ENCODE measurements at regions not wholly inside any gene's neighbourhood (a gene's known extent, or its start where the extent isn't known, plus 50 kb on each side); places are given as distances from the start of the nearest gene placed in this dataset.
"Not testable (repeated sequence)": the region's sequence is repeated elsewhere in the genome, so short reads cannot be mapped to it uniquely, and the experiment has no call there.

GRCh38 chr4:75169427-75169826, 236.5 kb downstream of the PARM1 start:
- intact Hi-C loops (cut with micrococcal nuclease) = no loop called here
- H3K9me3 ChIP-seq (ENCODE audit: control insufficient read depth in 2 of 3, low read length in 3 of 3) = no peaks in the 10 kb centered on the region
- Mint-ChIP-seq H3K4me3 (no peak overlapping the region), H3K4me1 (no peaks in the 10 kb centered on the region), H3K27ac (no peak overlapping the region), H3K9me3 (peaks cover 0 to 26% (median 10%) of the 10 kb centered on the region in 11 donors), H3K36me3 (no peaks in the 10 kb centered on the region), H3K27me3 (peaks cover 0 to 4% (median 0%) of the 10 kb centered on the region in 5 donors)
- H3K4me1 ChIP-seq (ENCODE audit: control insufficient read depth in 2 of 2, insufficient read depth in 2 of 2, low read length in 2 of 2) = no peaks in the 10 kb centered on the region
- ChIA-PET CTCF (no interaction called here), POLR2A (no interaction called here)
- no peak for DNase-seq
- H3K27ac ChIP-seq (ENCODE audit: low read depth, low read length) = no peak overlapping the region
- no peaks in the 10 kb centered on the region for H3K27me3 ChIP-seq (ENCODE audit: control insufficient read depth in 2 of 2, insufficient read depth in 2 of 2, low read length in 2 of 2)
- H3K4me3 ChIP-seq (ENCODE audit: low read length) = no peak overlapping the region
- no peaks in the 10 kb centered on the region for H3K36me3 ChIP-seq (ENCODE audit: control insufficient read depth in 2 of 3, insufficient read depth in 3 of 3, low read length in 3 of 3)
- ATAC-seq = no peak

GRCh38 chr4:75169020-75169419, 236.1 kb downstream of the PARM1 start:
- no peaks in the 10 kb centered on the region for H3K36me3 Mint-ChIP-seq
- intact Hi-C loops (cut with micrococcal nuclease) = no loop called here
- ATAC-seq = no peak
- no peaks in the 10 kb centered on the region for H3K4me1 Mint-ChIP-seq
- no peak overlapping the region for H3K27ac ChIP-seq (ENCODE audit: low read depth, low read length)
- H3K36me3 ChIP-seq (ENCODE audit: control insufficient read depth in 2 of 3, insufficient read depth in 3 of 3, low read length in 3 of 3) = no peaks in the 10 kb centered on the region
- no peak overlapping the region for H3K27ac Mint-ChIP-seq
- no peak for DNase-seq
- H3K4me1 ChIP-seq (ENCODE audit: control insufficient read depth in 2 of 2, insufficient read depth in 2 of 2, low read length in 2 of 2) = no peaks in the 10 kb centered on the region
- H3K4me3 Mint-ChIP-seq = no peak overlapping the region
- no peaks in the 10 kb centered on the region for H3K27me3 ChIP-seq (ENCODE audit: control insufficient read depth in 2 of 2, insufficient read depth in 2 of 2, low read length in 2 of 2)
- H3K4me3 ChIP-seq (ENCODE audit: low read length) = no peak overlapping the region
- no peaks in the 10 kb centered on the region for H3K9me3 ChIP-seq (ENCODE audit: control insufficient read depth in 2 of 3, low read length in 3 of 3)
- ChIA-PET CTCF (no interaction called here), POLR2A (no interaction called here)
- peaks cover 0 to 26% (median 10%) of the 10 kb centered on the region in 11 donors for H3K9me3 Mint-ChIP-seq
- peaks cover 0 to 4% (median 0%) of the 10 kb centered on the region in 5 donors for H3K27me3 Mint-ChIP-seq

- POLR2A ChIA-PET = no interaction called here
These were observed 235.6 kb downstream of the PARM1 start for GRCh38 chr4:75168548-75168947.

DNA sequence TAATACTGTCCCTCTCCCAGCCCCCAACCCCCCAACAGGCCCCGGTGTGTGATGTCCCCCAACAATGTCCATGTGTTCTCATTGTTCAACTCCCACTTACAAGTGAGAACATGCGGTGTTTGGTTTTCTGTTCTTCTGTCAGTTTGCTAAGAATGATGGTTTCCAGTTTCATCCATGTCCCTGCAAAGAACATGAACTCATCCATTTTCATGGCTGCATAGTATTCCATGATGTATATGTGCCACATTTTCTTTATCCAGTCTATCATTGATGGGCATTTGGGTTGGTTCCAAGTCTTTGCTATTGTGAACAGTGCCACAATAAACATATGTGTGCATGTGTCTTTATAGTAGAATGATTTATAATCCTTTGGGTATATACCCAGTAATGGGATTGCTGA, 232.2 kb downstream of the PARM1 start:
- peaks cover 0 to 26% (median 10%) of the 10 kb centered on the region in 11 donors for H3K9me3 Mint-ChIP-seq
- H3K4me3 ChIP-seq (ENCODE audit: low read length); H3K27ac Mint-ChIP-seq; H3K4me1 Mint-ChIP-seq; H3K36me3 Mint-ChIP-seq; H3K4me3 Mint-ChIP-seq; H3K27me3 Mint-ChIP-seq; H3K9me3 ChIP-seq (ENCODE audit: control insufficient read depth in 2 of 3, low read length in 3 of 3); H3K36me3 ChIP-seq (ENCODE audit: control insufficient read depth in 2 of 3, insufficient read depth in 3 of 3, low read length in 3 of 3); intact Hi-C loops (cut with micrococcal nuclease); DNase-seq; H3K4me1 ChIP-seq (ENCODE audit: control insufficient read depth in 2 of 2, insufficient read depth in 2 of 2, low read length in 2 of 2); POLR2A ChIA-PET; ATAC-seq; H3K27ac ChIP-seq (ENCODE audit: low read depth, low read length); H3K27me3 ChIP-seq (ENCODE audit: control insufficient read depth in 2 of 2, insufficient read depth in 2 of 2, low read length in 2 of 2); CTCF ChIA-PET: not testable (repeated sequence)

More at GRCh38 chr4:75168548-75168947, 235.6 kb downstream of the PARM1 start:
- Mint-ChIP-seq H3K9me3 (peaks cover 0 to 26% (median 10%) of the 10 kb centered on the region in 11 donors), H3K27ac (no peak overlapping the region), H3K27me3 (peaks cover 0 to 4% (median 0%) of the 10 kb centered on the region in 5 donors), H3K36me3 (no peaks in the 10 kb centered on the region), H3K4me3 (no peak overlapping the region), H3K4me1 (no peaks in the 10 kb centered on the region)
- Histone ChIP-seq H3K4me1 (ENCODE audit: control insufficient read depth in 2 of 2, insufficient read depth in 2 of 2, low read length in 2 of 2) (no peaks in the 10 kb centered on the region), H3K27me3 (ENCODE audit: control insufficient read depth in 2 of 2, insufficient read depth in 2 of 2, low read length in 2 of 2) (no peaks in the 10 kb centered on the region), H3K4me3 (ENCODE audit: low read length) (no peak overlapping the region), H3K27ac (ENCODE audit: low read depth, low read length) (no peak overlapping the region), H3K36me3 (ENCODE audit: control insufficient read depth in 2 of 3, insufficient read depth in 3 of 3, low read length in 3 of 3) (no peaks in the 10 kb centered on the region), H3K9me3 (ENCODE audit: control insufficient read depth in 2 of 3, low read length in 3 of 3) (no peaks in the 10 kb centered on the region)
- no peak for DNase-seq
- CTCF ChIA-PET = no interaction called here
- no peak for ATAC-seq
- intact Hi-C loops (cut with micrococcal nuclease) = no loop called here

- Mint-ChIP-seq H3K27me3 (no peaks in the 10 kb centered on the region), H3K36me3 (peaks cover 0 to 9% (median 0%) of the 10 kb centered on the region in 5 donors), H3K4me1 (peaks cover 0 to 2% (median 0%) of the 10 kb centered on the region in 7 donors), H3K4me3 (no peak overlapping the region), H3K27ac (no peak overlapping the region), H3K9me3 (peaks cover 2 to 39% (median 13%) of the 10 kb centered on the region in 11 donors)
- intact Hi-C loops (cut with micrococcal nuclease) = no loop called here
- DNase-seq = no peak
- Histone ChIP-seq H3K9me3 (ENCODE audit: control insufficient read depth in 2 of 3, low read length in 3 of 3) (peaks cover 0 to 9% (median 5%) of the 10 kb centered on the region in 3 experiments), H3K36me3 (ENCODE audit: control insufficient read depth in 2 of 3, insufficient read depth in 3 of 3, low read length in 3 of 3) (no peaks in the 10 kb centered on the region), H3K27ac (ENCODE audit: low read depth, low read length) (no peak overlapping the region), H3K27me3 (ENCODE audit: control insufficient read depth in 2 of 2, insufficient read depth in 2 of 2, low read length in 2 of 2) (no peaks in the 10 kb centered on the region), H3K4me3 (ENCODE audit: low read length) (no peak overlapping the region), H3K4me1 (ENCODE audit: control insufficient read depth in 2 of 2, insufficient read depth in 2 of 2, low read length in 2 of 2) (no peaks in the 10 kb centered on the region)
- ATAC-seq = no peak
- CTCF ChIA-PET = interaction anchor here (0.7 kb wide), 1 partner anchor 15 kb away, joined by 8 read pairs; no protein-coding TSS in a partner anchor
- POLR2A ChIA-PET = no interaction called here
These were observed 225.5 kb downstream of the PARM1 start for GRCh38 chr4:75158451-75158850.

DNA sequence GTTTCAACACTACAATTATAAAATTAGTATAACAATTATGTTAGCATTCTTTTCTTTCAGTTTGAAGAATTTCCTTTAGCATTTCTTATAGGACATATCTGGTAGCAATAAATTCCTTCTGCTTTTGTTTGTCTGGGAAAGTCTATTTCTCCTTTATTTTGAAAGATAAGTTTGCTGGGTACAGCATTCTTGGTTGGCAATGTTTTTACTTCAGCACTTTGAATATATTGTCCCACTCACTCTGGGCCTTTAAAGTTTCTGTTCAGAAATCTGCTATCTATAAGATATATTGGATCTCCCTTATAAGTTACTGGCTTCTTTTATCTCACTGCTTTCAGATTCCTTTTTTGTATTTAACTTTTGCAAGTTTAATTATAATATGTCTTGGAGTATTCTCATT, 222.1 kb downstream of the PARM1 start:
- ChIA-PET POLR2A (no interaction called here), CTCF (no interaction called here)
- no peaks in the 10 kb centered on the region for H3K27me3 Mint-ChIP-seq
- H3K4me3 ChIP-seq (ENCODE audit: low read length) = no peak overlapping the region
- H3K27ac Mint-ChIP-seq = no peak overlapping the region
- no peaks in the 10 kb centered on the region for H3K36me3 ChIP-seq (ENCODE audit: control insufficient read depth in 2 of 3, insufficient read depth in 3 of 3, low read length in 3 of 3)
- no peaks in the 10 kb centered on the region for H3K4me1 ChIP-seq (ENCODE audit: control insufficient read depth in 2 of 2, insufficient read depth in 2 of 2, low read length in 2 of 2)
- ATAC-seq (no peak), DNase-seq (no peak)
- no peaks in the 10 kb centered on the region for H3K4me1 Mint-ChIP-seq
- H3K9me3 ChIP-seq (ENCODE audit: control insufficient read depth in 2 of 3, low read length in 3 of 3) = peaks cover 0 to 9% (median 5%) of the 10 kb centered on the region in 3 experiments
- H3K27me3 ChIP-seq (ENCODE audit: control insufficient read depth in 2 of 2, insufficient read depth in 2 of 2, low read length in 2 of 2) = no peaks in the 10 kb centered on the region
- H3K9me3 Mint-ChIP-seq = peaks cover 2 to 43% (median 13%) of the 10 kb centered on the region in 11 donors
- H3K27ac ChIP-seq (ENCODE audit: low read depth, low read length) = no peak overlapping the region
- no peak overlapping the region for H3K4me3 Mint-ChIP-seq
- intact Hi-C loops (cut with micrococcal nuclease) = no loop called here
- H3K36me3 Mint-ChIP-seq = peaks cover 0 to 9% (median 0%) of the 10 kb centered on the region in 5 donors

DNA sequence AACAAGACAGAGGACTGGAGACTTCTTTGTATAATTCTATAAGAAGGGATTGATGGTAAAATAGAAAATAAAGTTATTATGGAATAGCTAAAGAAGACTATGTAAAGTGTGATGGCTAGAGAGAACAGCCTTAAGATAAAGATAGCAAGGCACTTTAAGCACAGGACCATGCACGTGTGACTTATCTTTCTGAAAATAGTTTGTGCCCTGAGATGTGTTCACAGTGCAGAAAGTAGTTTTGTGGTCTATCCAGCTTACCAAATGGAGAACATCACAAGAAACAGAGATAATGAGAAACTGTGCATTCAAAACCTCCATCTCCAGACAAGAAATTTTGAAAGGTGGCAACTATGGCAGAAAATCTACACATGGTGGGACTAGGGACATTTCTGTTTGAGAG, 213.3 kb downstream of the PARM1 start:
- H3K4me1 ChIP-seq (ENCODE audit: control insufficient read depth in 2 of 2, insufficient read depth in 2 of 2, low read length in 2 of 2) = no peaks in the 10 kb centered on the region
- H3K27ac Mint-ChIP-seq = no peak overlapping the region
- CTCF ChIA-PET = no interaction called here
- intact Hi-C loops (cut with micrococcal nuclease) = no loop called here
- no peak overlapping the region for H3K4me3 Mint-ChIP-seq
- H3K4me1 Mint-ChIP-seq = no peaks in the 10 kb centered on the region
- H3K27me3 Mint-ChIP-seq = no peaks in the 10 kb centered on the region
- H3K9me3 Mint-ChIP-seq = peaks cover 0 to 17% (median 4%) of the 10 kb centered on the region in 11 donors
- no peaks in the 10 kb centered on the region for H3K36me3 ChIP-seq (ENCODE audit: control insufficient read depth in 2 of 3, insufficient read depth in 3 of 3, low read length in 3 of 3)
- no peaks in the 10 kb centered on the region for H3K36me3 Mint-ChIP-seq
- H3K9me3 ChIP-seq (ENCODE audit: control insufficient read depth in 2 of 3, low read length in 3 of 3) = no peaks in the 10 kb centered on the region
- POLR2A ChIA-PET = no interaction called here
- no peak overlapping the region for H3K4me3 ChIP-seq (ENCODE audit: low read length)
- no peak for ATAC-seq
- H3K27me3 ChIP-seq (ENCODE audit: control insufficient read depth in 2 of 2, insufficient read depth in 2 of 2, low read length in 2 of 2) = no peaks in the 10 kb centered on the region
- no peak for DNase-seq
- no peak overlapping the region for H3K27ac ChIP-seq (ENCODE audit: low read depth, low read length)

Data from naive thymus-derived CD4-positive, alpha-beta T cell (primary cell).